ENCODE measurements at regions not wholly inside any gene's neighbourhood (a gene's known extent, or its start where the extent isn't known, plus 50 kb on each side); places are given as distances from the start of the nearest gene placed in this dataset.

GRCh38 chr13:84640691-84641090 is 758.4 kb upstream of the SLITRK1 start:
- Histone ChIP-seq H3K27ac (no peak overlapping the region), H3K4me1 (no peaks in the 10 kb centered on the region), H3K36me3 (no peaks in the 10 kb centered on the region), H3K4me3 (no peak overlapping the region), H3K9me3 (peaks cover 0 to 26% (median 6%) of the 10 kb centered on the region in 11 donors), H3K27me3 (no peaks in the 10 kb centered on the region)
- DNase-seq (no peak), ATAC-seq (no peak)
- 91 to 97% methylated on average over 1 of the region's 1 CpG for WGBS, 2 donors
- no peak for TF ChIP-seq CTCF (IDR thresholded peaks at IDR 0.05)
- intact Hi-C loops (cut with DNase I), result no loop called here

GRCh38 chr13:84630476-84630875 is 748.2 kb upstream of the SLITRK1 start:
- Histone ChIP-seq H3K4me1 (no peaks in the 10 kb centered on the region), H3K27ac (no peak overlapping the region), H3K27me3 (no peaks in the 10 kb centered on the region), H3K4me3 (no peak overlapping the region), H3K9me3 (peaks cover 0 to 4% (median 0%) of the 10 kb centered on the region in 11 donors), H3K36me3 (no peaks in the 10 kb centered on the region)
- WGBS, 2 donors, result 95 to 98% methylated on average over 3 of the region's 3 CpGs
- TF ChIP-seq CTCF (IDR thresholded peaks at IDR 0.05), result no peak
- no peak for ATAC-seq
- intact Hi-C loops (cut with DNase I), result no loop called here
- no peak for DNase-seq

GRCh38 chr13:84616864-84617263 is 734.6 kb upstream of the SLITRK1 start:
- Histone ChIP-seq H3K4me1 (no peaks in the 10 kb centered on the region), H3K27me3 (no peaks in the 10 kb centered on the region), H3K27ac (no peak overlapping the region), H3K9me3 (no peaks in the 10 kb centered on the region), H3K36me3 (no peaks in the 10 kb centered on the region), H3K4me3 (no peak overlapping the region)
- ATAC-seq (no peak), DNase-seq (no peak)
- intact Hi-C loops (cut with DNase I), result no loop called here
- no peak for TF ChIP-seq CTCF (IDR thresholded peaks at IDR 0.05)

- no peak for ATAC-seq
- Histone ChIP-seq H3K27ac (no peak overlapping the region), H3K27me3 (no peaks in the 10 kb centered on the region), H3K9me3 (no peaks in the 10 kb centered on the region), H3K36me3 (no peaks in the 10 kb centered on the region), H3K4me3 (no peak overlapping the region), H3K4me1 (peaks cover 0 to 11% (median 0%) of the 10 kb centered on the region in 9 donors)
- 68 to 71% methylated on average over 1 of the region's 1 CpG for WGBS, 2 donors
- no peak for TF ChIP-seq CTCF (IDR thresholded peaks at IDR 0.05)
- DNase-seq, result no peak
- intact Hi-C loops (cut with DNase I), result no loop called here
Measured at GRCh38 chr13:84609716-84610115, 727.4 kb upstream of the SLITRK1 start.
